ENCODE measurements at regions not wholly inside any gene's neighbourhood (a gene's known extent, or its start where the extent isn't known, plus 50 kb on each side); places are given as distances from the start of the nearest gene placed in this dataset.

DNA sequence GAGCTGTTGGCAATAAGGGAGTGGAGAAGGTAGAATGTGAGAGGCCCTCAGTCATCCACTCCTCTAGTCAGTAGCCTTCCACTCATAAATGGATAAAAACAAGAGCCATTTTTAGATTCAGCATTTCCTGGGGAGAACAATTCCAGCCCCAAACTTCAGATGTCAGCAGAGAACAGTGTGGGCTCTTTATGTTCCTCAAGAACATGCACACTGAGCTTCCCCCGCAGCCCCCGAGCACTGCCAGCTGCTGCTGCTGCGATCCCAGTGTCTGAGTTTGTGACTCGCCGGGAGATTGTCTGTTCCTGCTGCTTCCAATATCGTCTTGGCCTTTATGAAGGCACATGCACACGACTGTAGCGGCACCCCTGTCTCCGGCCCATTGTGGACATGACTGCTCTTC is 143.7 kb upstream of the CTNNA2 start:
- in situ Hi-C loops (cut with MboI; ENCODE audit: low pct_unique_long_range_greater_than_20kb, low sequenced_read_pairs) = no loop called here
- no peak for DNase-seq

- in situ Hi-C loops (cut with MboI; ENCODE audit: low pct_unique_long_range_greater_than_20kb, low sequenced_read_pairs) = no loop called here
- no peak for DNase-seq
Observed at GRCh38 chr2:79368116-79368630, 144.7 kb upstream of the CTNNA2 start.

DNA sequence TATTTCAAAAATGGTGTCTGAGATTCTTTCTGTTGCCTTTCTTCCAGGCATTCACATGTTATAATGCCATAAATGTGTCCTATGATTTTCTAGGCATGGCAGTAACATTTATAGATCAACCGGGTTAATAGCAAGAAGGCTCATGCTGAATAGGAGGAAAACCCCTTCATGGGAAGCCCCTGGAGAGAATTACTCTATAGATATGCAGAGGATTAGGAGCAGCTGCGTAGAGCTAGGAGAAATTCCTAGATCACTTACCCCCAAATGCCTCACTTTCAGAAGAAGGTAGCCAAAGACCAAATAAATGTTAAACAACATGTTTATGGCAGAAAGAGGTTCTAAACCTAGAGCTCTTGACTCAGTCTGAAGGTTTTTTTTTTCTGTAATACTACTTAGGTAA is 153.4 kb upstream of the CTNNA2 start:
- DNase-seq = no peak
- in situ Hi-C loops (cut with MboI; ENCODE audit: low pct_unique_long_range_greater_than_20kb, low sequenced_read_pairs) = no loop called here

- in situ Hi-C loops (cut with MboI; ENCODE audit: low pct_unique_long_range_greater_than_20kb, low sequenced_read_pairs) = no loop called here
- no peak for DNase-seq
Observed at GRCh38 chr2:79355569-79355968, 157.3 kb upstream of the CTNNA2 start.

DNA sequence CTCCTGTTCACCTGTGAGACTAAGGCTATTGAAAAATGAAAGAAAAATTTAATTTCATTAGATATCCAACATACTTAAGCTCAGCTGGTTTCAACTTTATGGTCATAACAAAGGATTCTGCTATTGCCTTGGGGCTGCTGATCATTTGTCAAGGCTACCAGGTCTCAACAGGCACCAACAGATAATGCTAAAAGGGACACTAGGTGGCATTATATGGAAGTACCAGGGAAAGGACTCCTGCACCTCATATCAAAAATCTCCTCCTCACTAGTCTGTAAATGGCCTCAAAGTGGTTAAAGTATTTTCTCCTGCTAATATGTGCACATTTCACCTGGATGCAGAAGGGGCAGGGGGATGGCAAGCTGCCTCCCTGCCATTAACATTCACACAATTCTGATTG is 167.9 kb upstream of the REG3A start:
- in situ Hi-C loops (cut with MboI; ENCODE audit: low pct_unique_long_range_greater_than_20kb, low sequenced_read_pairs) = no loop called here
- DNase-seq = no peak

GRCh38 chr2:79320871-79321270 is 161.3 kb upstream of the REG3A start:
- in situ Hi-C loops (cut with MboI; ENCODE audit: low pct_unique_long_range_greater_than_20kb, low sequenced_read_pairs) = no loop called here
- DNase-seq = no peak

- DNase-seq = no peak
Observed at GRCh38 chr2:79294994-79295393, 135.4 kb upstream of the REG3A start.

DNA sequence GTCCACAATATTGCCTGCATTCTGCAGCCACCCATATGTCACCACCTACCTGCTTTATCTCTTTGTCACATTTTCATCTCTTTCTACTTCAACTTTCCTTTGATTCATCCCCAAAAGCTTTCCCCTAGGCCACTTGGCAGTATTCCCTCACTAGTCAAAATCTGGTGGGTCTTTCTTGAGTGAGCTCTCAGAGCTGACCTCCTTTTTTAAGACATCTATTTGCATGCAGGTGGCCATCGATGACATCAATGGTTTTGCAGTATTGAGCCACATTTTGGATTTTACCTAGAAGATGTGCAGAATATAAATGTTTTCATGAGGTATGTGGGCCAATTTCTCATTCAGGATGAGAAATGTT is 133.4 kb upstream of the REG3A start:
- DNase-seq = no peak

More at GRCh38 chr2:79294994-79295393, 135.4 kb upstream of the REG3A start:
- in situ Hi-C loops (cut with MboI; ENCODE audit: low pct_unique_long_range_greater_than_20kb, low sequenced_read_pairs) = no loop called here

GRCh38 chr2:79292239-79292957 is 132.8 kb upstream of the REG3A start:
- DNase-seq = no peak
- in situ Hi-C loops (cut with MboI; ENCODE audit: low pct_unique_long_range_greater_than_20kb, low sequenced_read_pairs) = no loop called here

More for the DNA sequence above, 133.4 kb upstream of the REG3A start:
- in situ Hi-C loops (cut with MboI; ENCODE audit: low pct_unique_long_range_greater_than_20kb, low sequenced_read_pairs) = no loop called here

GRCh38 chr2:79275863-79276262 is 116.3 kb upstream of the REG3A start:
- in situ Hi-C loops (cut with MboI; ENCODE audit: low pct_unique_long_range_greater_than_20kb, low sequenced_read_pairs) = no loop called here
- no peak for DNase-seq

DNA sequence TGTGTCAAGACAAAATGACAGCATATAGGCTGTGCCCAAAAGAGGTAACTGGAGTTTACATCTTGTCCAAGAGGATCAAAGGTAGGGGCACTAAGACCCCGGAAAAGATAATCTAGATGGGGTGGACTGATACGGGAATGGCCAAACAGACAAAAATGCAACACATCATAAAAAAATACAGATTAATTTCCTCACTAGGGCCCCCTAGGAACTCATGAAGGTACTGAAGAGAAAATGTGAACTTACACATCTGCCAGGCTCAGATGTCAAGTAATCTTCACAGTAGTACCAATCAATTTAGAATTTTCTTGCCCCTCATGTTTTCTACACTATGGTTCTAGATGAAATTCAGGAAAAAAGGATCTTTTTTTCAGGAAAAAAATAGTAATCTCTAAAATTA is 115.6 kb upstream of the REG3A start:
- in situ Hi-C loops (cut with MboI; ENCODE audit: low pct_unique_long_range_greater_than_20kb, low sequenced_read_pairs) = no loop called here
- DNase-seq = no peak

DNA sequence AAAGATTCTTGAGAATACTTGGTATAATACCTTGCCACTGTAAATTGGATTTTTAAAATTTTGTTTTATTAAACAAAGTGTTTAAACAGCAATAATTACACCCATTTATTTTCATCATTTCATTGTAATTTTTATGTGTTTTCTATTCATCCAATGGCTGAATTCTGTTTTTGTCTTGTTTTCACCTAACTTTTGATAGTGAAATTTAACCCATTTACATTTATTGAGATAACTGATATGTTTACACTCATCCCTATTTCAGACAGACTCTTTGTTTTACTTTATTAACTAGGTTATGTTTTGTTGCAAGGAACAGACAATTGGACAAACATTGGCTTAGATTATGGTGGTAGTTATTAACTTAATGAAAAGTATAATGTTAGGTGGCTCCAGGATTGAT is 113.1 kb upstream of the REG3A start:
- in situ Hi-C loops (cut with MboI; ENCODE audit: low pct_unique_long_range_greater_than_20kb, low sequenced_read_pairs) = no loop called here
- DNase-seq = no peak

DNA sequence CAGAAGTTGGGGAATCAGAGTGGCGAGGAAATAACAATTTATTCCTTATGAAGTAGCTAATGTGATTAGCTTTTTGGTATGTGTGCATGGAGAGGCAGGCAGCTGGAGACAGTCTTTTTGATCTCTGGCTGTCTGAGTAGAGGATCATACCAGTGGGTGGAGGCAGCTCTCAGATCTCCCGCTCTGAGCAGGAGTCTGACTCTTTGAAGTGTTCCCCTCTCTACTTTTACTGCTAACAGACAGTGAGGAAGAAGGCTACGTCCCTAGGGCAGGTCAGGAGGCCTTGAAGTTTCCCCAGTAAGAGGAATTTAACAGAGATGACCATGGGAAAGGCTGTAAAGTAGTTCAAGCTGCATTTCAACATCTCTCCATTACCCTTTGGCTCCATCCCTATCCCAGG is 111.9 kb upstream of the REG3A start:
- no peak for DNase-seq
- in situ Hi-C loops (cut with MboI; ENCODE audit: low pct_unique_long_range_greater_than_20kb, low sequenced_read_pairs) = no loop called here

DNA sequence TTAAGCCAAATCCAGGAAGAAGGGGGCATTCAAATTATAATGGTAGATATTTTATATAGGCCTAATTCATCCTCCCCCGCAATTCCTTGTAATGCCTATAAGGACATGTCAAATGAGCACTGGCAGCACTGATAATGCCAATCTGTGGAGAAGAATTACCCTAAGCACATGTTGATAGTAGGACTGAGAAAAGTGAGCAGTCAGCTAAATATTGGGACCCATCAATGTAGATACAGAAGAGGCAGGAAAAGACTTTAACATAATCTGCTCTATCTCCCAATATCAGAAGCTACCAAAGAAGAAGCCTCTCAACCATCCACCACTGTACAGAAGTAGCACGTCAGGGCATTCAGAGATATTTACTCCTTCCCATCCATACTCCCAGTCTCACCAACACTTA is 101.3 kb upstream of the REG3A start:
- DNase-seq = no peak
- in situ Hi-C loops (cut with MboI; ENCODE audit: low pct_unique_long_range_greater_than_20kb, low sequenced_read_pairs) = no loop called here

GRCh38 chr2:79259959-79260358 is 100.4 kb upstream of the REG3A start:
- DNase-seq = no peak
- in situ Hi-C loops (cut with MboI; ENCODE audit: low pct_unique_long_range_greater_than_20kb, low sequenced_read_pairs) = no loop called here

- in situ Hi-C loops (cut with MboI; ENCODE audit: low pct_unique_long_range_greater_than_20kb, low sequenced_read_pairs) = no loop called here
- no peak for DNase-seq
Observed at GRCh38 chr2:79259296-79259695, 99.7 kb upstream of the REG3A start.

- no peak for DNase-seq
- in situ Hi-C loops (cut with MboI; ENCODE audit: low pct_unique_long_range_greater_than_20kb, low sequenced_read_pairs) = no loop called here
Observed at GRCh38 chr2:79253243-79253774, 93.8 kb upstream of the REG3A start.

DNA sequence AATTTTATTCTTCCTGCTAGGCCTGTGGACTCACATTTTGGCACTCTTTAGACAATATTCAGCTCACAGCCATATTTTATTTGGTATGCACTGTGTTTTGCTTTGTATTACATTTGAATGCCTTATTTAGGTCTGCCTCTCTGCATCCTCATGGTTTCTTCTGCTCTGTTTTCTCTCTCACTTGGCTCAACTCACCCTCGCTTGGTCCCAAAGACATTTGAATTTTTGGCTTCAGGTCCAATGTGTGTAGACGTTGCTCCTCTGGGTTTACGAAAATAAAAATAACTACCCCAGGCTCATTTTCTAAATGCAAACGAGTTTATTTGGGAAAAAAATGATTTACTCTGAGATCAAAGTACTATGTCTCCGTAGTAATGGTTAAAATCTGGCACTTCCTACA is 91.1 kb upstream of the REG3A start:
- DNase-seq = no peak
- in situ Hi-C loops (cut with MboI; ENCODE audit: low pct_unique_long_range_greater_than_20kb, low sequenced_read_pairs) = no loop called here

DNA sequence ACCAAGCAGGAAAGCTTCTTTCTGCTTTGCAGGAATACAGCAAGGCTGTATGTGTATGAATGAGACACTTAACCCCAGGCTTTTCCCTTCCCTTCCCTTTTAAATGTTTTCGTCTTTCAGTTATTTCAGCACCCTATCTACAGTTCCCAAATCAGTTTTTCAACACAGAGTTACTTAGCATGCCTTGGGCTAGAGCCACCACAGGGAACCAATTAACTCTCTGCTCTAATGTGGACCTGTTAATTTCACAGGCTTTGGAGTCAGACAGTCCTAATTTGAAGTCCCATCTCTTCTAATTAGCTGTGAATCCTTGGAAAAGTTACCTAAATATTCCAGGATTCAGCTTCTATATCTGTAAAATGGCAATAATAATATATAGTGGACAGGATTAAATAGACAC is 89.2 kb upstream of the REG3A start:
- no peak for DNase-seq
- in situ Hi-C loops (cut with MboI; ENCODE audit: low pct_unique_long_range_greater_than_20kb, low sequenced_read_pairs) = loop anchor here (25.0 kb wide), 1 partner anchor 614 kb away; no protein-coding TSS in a partner anchor

DNA sequence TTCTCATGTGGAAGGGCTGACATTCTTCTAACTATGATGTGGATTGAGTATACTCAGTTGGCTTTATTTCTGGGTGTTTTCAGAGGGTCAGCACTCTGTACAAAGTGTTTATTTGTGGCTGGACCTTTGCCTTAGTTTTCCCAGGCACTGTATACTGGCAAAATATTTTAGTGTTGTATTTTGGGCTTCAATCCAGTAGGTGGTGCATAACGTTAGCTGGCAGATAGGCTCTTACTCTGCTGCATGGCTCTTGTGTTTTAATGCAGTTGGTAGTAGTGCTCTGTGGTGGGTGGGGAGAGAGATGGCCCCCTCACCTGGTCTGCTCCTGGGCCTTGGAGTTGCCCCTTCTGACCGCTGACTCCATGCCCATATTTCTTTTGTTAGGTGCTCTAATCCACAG is 75.6 kb upstream of the REG3A start:
- DNase-seq = peak; percentile 5
- in situ Hi-C loops (cut with MboI; ENCODE audit: low pct_unique_long_range_greater_than_20kb, low sequenced_read_pairs) = loop anchor here (25.0 kb wide), 1 partner anchor 627 kb away; no protein-coding TSS in a partner anchor

- no peak for DNase-seq
- in situ Hi-C loops (cut with MboI; ENCODE audit: low pct_unique_long_range_greater_than_20kb, low sequenced_read_pairs) = no loop called here
Observed at GRCh38 chr2:79223539-79223938, 64.0 kb upstream of the REG3A start.

All from KBM-7 (cell line).